ENCODE measurements at regions not wholly inside any gene's neighbourhood (a gene's known extent, or its start where the extent isn't known, plus 50 kb on each side); places are given as distances from the start of the nearest gene placed in this dataset.

GRCh38 chr15:93249623-93250022 is 160.6 kb upstream of the RGMA start:
- DNase-seq, result no peak

- no peak for DNase-seq
Observed at GRCh38 chr15:93247466-93248121, 158.6 kb upstream of the RGMA start.

GRCh38 chr15:93246266-93247242 is 157.5 kb upstream of the RGMA start:
- DNase-seq, result no peak

GRCh38 chr15:93245661-93246042 is 156.6 kb upstream of the RGMA start:
- no peak for DNase-seq

GRCh38 chr15:93244696-93245660 is 156.0 kb upstream of the RGMA start:
- DNase-seq, result no peak

GRCh38 chr15:93243573-93243972 is 154.6 kb upstream of the RGMA start:
- DNase-seq, result no peak

- no peak for DNase-seq
Observed at GRCh38 chr15:93241696-93242585, 152.9 kb upstream of the RGMA start.

GRCh38 chr15:93239993-93240392 is 151.0 kb upstream of the RGMA start:
- no peak for DNase-seq

GRCh38 chr15:93239591-93239990 is 150.6 kb upstream of the RGMA start:
- DNase-seq, result no peak

GRCh38 chr15:93238641-93239040 is 149.6 kb upstream of the RGMA start:
- no peak for DNase-seq

GRCh38 chr15:93235926-93236780 is 147.1 kb upstream of the RGMA start:
- DNase-seq, result no peak

- DNase-seq, result no peak
Observed at GRCh38 chr15:93235269-93235668, 146.3 kb upstream of the RGMA start.

GRCh38 chr15:93233710-93234109 is 144.7 kb upstream of the RGMA start:
- DNase-seq, result no peak

GRCh38 chr15:93232845-93233244 is 143.8 kb upstream of the RGMA start:
- DNase-seq, result no peak

- DNase-seq, result no peak
Observed at GRCh38 chr15:93231994-93232393, 143.0 kb upstream of the RGMA start.

- DNase-seq, result no peak
Observed at GRCh38 chr15:93231261-93231925, 142.4 kb upstream of the RGMA start.

GRCh38 chr15:93228546-93228945 is 139.5 kb upstream of the RGMA start:
- no peak for DNase-seq

GRCh38 chr15:93223803-93224202 is 134.8 kb upstream of the RGMA start:
- no peak for DNase-seq

- no peak for DNase-seq
Observed at GRCh38 chr15:93221759-93222158, 132.7 kb upstream of the RGMA start.

GRCh38 chr15:93219859-93220420 is 130.9 kb upstream of the RGMA start:
- DNase-seq, result no peak
